ENCODE measurements at regions not wholly inside any gene's neighbourhood (a gene's known extent, or its start where the extent isn't known, plus 50 kb on each side); places are given as distances from the start of the nearest gene placed in this dataset.

DNA sequence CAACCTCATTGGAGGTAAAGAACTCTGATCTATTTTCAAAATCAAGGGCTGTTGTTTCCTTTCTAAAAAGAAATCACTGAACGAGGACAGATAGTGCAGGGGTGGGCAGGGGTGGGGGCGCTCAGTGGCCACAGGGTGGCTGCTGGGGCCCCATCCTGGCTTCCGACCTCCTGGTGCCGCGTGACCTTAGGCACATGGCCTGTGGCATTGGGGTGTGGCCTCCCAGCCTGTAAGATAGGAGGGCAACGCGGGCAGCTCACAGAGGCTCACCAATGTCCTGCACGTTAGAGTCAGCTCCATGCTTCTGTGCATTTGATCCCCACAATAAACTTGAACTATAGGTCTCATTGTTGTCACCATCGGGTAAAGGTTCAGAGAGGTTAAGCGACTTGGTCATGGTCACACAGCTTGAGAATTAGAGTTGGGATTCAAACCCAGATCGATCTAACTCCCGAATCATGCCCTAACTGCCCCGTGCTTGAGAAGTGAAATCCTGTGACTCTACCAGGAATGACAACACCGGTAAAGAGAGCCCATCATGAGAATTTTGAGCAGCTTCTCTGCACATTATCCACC is 148.0 kb upstream of the SLC6A11 start:
- no peak for DNase-seq

DNA sequence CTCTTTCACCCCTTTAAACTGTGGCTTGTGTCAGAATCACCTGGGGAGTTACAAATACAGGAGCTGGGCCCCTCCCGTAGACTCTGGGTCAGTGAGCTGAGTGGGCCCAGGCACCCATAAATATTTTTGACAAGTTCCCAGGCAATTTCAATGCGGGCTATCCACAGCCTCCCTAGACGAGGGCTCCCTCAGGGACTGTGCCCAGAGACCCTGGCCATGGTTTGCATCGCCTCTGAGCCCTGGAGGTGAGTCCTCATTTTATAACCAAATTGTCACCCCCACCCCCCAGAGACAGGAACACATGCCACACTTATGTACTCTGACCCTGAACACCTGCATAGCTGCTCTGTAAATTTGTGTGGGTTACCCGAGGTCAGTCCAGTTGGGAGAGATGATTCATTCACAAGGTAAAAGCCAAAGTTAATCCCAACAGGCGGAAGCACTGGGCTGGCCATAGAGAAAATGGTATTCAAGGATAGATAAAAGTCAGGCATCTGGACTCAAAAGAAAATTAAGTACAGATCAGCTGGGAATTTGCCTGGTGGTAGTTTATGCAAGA is 146.5 kb upstream of the SLC6A11 start:
- no peak for DNase-seq

GRCh38 chr3:10672422-10672821 is 143.6 kb upstream of the SLC6A11 start:
- no peak for DNase-seq

- no peak for DNase-seq
These were observed 141.4 kb upstream of the SLC6A11 start for GRCh38 chr3:10674578-10674977.

DNA sequence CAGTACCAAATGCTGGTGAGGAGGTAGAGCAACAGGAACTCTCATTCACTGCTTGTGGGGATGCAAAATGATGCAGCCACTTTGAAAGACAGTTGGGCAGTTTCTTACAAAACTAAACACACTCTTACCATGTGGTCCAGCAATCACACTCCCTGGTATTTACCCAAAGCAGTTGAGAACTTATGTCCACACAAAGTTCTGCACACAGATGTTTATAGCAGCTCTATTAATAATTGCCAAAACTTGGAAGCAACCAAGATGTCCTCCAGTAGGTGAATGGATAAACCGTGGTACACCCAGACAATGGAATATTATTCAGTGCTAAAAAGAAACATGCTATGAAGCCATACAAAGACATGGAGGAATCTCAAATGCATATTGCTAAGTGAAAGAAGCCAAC is 139.1 kb upstream of the SLC6A11 start:
- no peak for DNase-seq

DNA sequence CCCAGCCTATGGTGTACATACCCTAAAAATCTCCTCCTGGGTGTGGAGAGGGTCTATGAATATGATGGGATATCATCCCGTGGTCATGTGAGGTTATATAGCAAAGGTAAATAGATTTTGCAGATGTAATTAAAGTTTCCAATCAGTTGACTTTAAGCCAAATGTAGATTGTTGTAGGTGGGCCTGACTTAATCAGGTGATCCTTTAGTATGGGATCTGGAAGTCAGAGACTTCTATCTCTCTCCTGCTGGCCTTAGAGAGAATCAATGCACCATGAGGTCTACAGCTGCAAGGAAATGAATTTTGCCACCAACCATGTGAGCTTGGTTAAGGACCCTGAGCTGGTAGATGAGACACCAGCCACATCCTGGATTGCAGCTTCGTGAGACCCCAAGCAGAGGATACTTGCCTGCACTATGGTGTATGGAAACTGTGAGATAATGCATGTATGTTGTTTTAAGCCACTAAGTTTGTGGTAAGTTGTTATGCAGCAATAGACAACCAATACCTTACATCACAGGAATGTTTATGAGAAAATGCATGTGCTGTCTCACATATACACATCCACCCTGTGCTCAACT is 137.1 kb upstream of the SLC6A11 start:
- no peak for DNase-seq

- no peak for DNase-seq
These were observed 135.2 kb upstream of the SLC6A11 start for GRCh38 chr3:10680796-10681195.

- DNase-seq, result no peak
These were observed 133.3 kb upstream of the SLC6A11 start for GRCh38 chr3:10682692-10683091.

DNA sequence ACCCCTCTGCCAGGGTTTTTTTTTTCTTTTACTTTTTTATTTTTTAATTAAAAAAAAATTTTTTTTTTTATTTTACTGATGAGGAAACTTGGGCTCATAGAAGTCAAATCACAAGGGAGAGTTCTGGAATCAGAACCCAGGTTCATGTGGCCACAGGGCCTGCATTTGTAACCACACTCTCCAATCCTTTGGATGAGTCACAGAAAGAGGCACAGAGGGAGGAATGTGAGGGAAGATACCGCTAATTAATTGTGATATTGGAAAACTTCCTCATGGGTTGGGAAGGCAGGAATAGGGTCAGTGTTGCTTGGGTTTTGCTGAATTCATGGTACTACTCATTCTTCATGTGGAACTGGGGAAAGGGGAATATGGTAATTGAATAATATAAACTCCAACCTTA is 132.9 kb upstream of the SLC6A11 start:
- no peak for DNase-seq

GRCh38 chr3:10688126-10688525 is 127.9 kb upstream of the SLC6A11 start:
- DNase-seq, result no peak

DNA sequence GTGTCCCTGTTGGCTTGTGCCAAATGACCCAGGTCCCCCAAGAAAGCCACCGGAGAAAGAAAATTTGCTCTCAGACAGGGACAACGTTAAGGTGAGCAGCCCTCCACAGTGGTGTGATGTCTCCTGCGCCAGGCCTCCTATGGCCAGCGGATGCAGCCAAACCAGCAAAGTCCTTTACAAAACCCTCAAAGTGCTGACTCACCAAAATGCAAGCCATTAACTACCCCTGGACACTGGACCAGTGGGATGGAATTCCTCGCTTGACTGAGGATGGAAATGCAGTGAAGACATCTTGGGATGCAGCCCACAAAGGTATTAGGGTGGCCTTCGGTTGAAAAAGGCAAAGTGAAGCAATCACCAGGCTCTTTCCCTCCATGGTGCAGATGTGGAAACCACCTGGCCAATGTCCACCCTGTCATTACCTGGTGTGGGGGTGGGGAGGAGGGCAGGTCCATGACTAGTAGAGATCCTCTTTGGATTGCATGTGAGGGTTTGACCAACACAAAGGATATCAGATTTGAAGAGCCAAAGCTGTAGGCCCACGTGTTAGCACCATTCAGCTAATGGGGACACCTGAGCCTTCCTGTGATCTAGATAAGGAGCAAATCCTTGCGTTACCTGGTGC is 127.4 kb upstream of the SLC6A11 start:
- no peak for DNase-seq

GRCh38 chr3:10692039-10692622 is 123.9 kb upstream of the SLC6A11 start:
- DNase-seq, result no peak

GRCh38 chr3:10693457-10693856 is 122.6 kb upstream of the SLC6A11 start:
- no peak for DNase-seq

GRCh38 chr3:10694179-10694578 is 121.8 kb upstream of the SLC6A11 start:
- DNase-seq, result no peak

- peak in 2 of 3 donors; percentile 18 to 20 for DNase-seq
These were observed 120.8 kb upstream of the SLC6A11 start for GRCh38 chr3:10695186-10695585.

DNA sequence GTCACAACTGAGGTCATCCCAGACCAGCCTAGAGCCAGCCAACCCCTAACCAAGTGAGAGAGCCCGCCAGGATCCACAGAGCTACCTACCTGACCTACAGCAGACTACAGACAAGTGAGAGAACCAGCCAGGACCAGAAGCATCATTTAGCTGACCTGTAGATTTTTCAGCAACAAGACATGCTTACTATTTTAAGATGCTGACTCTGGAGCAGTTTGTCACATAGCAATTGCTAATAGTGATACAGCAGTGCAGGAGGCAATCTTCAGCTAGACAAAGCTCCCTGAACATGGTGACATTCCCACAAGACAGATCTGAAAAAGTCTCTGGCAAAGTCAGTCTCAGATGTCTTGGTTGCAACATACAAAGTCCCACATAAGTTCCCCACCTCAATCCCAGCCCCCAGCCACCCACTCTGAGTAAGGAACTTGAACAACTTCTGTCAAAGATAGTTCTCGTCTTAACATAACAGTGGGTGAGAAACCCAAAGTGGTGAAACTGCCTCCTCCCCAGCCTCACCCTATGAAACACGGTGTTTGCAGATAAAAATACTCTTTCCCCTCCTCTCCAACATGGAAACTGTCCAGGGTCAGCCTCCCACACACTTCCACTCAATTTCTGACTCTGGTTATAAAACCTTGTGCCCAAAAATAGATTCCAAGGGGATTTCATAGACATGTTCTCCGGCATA is 120.3 kb upstream of the SLC6A11 start:
- DNase-seq, result peak; percentile 75 to 83 (median 79)

GRCh38 chr3:10697918-10698317 is 118.1 kb upstream of the SLC6A11 start:
- DNase-seq, result no peak

DNA sequence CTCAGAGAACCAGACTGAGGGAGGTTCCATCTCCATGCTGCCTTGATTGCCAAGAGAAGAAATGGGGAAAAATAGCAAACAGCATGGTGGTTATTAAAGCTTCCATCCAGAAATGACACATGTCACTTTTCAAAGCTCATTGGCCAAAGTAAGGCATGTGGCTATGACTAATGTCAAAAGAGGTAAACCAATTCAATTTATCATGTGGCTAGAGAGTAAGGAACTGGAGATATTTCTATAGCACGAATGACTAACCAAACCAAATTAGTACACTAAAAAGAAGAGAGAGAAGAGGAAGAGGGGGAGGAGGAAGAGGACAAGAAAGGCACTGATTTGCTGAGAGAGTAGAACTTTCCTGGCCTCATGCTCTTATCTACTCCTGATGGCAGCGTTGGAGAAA is 115.2 kb upstream of the SLC6A11 start:
- DNase-seq, result peak in 2 of 3 donors; percentile 11 to 30

- peak in 2 of 3 donors; percentile 14 to 23 for DNase-seq
These were observed 112.9 kb upstream of the SLC6A11 start for GRCh38 chr3:10702961-10703740.

DNA sequence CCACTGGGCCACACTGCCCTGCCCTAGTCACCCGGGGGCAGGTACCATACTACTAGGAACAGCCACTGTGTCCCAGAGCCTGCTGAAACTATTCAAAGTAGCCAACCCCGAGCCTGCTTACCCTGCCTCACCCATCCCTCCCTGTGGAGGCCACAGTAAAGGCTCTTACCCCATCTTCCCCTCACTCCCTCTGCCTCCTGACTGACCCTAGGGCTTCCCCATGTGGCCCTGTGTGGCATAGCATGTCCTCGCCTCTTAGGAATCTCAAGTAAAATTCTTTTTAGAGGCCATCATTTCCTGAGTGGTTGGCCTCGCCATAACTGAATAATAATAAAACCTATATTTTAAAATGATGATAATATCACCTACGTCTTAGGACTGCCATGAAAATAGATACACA is 112.2 kb upstream of the SLC6A11 start:
- peak; percentile 25 to 45 (median 34) for DNase-seq

- no peak for DNase-seq
These were observed 109.8 kb upstream of the SLC6A11 start for GRCh38 chr3:10706156-10706739.
